Neural cell (in vitro differentiated cells): ENCODE measurements at regions not wholly inside any gene's neighbourhood (a gene's known extent, or its start where the extent isn't known, plus 50 kb on each side); places are given as distances from the start of the nearest gene placed in this dataset.

Experiments
- EZH2 ChIP-seq: fragments of 200-600, 300-800 bp; shearing (Covaris generic), sonication (generic); IDR thresholded peaks from 2 replicates; pipeline ENCODE4 v1.6.1; 2014; ENCODE audit warnings: antibody characterized with exemption, low read length, borderline replicate concordance, mild to moderate bottlenecking; ENCODE audit not compliant: insufficient read depth, poor library complexity, severe bottlenecking
- RAD21 ChIP-seq: fragments of 450-650 bp; conservative IDR thresholded peaks from 2 replicates; pipeline ENCODE4 v1.6.1; 2014; ENCODE audit warnings: antibody characterized with exemption, mild to moderate bottlenecking, moderate library complexity
- SMC3 ChIP-seq: fragments of 450-650 bp; conservative IDR thresholded peaks from 2 replicates; pipeline ENCODE4 v1.6.1; 2014; ENCODE audit warnings: antibody characterized with exemption, mild to moderate bottlenecking, moderate library complexity; ENCODE audit not compliant: poor library complexity
- TF ChIP-seq, protein P1 (sequence below): fragments of 450-650 bp; IDR thresholded peaks from 2 replicates; pipeline ENCODE4 v1.5.1; 2014; ENCODE audit warnings: antibody characterized with exemption, mild to moderate bottlenecking, moderate library complexity; ENCODE audit not compliant: poor library complexity, severe bottlenecking
- TF ChIP-seq, protein P2 (sequence below): IDR thresholded peaks from 2 replicates; pipeline ENCODE4 v1.6.1; 2012; ENCODE audit warnings: borderline replicate concordance

DNA sequence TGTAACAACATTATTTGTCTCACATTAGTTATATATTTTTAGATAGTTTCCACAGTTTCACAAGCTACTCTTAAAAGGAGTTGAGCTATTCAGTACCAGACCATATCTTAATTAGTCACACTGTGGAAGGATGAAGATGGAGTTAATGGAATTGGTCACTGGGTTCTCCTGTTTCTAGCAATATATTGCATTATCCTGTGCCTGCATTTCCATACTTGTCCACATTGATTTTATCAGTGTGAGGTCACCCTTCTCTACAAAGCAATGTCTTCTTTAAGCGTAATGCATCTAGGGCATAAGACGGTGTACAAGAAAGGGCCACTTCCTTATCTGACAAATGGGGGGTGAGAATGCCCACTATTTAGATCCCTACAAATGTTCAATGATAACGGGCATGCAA lies 216.8 kb upstream of the TANK start:
- no peak for TF ChIP-seq SMC3
- TF ChIP-seq, protein P1, sequence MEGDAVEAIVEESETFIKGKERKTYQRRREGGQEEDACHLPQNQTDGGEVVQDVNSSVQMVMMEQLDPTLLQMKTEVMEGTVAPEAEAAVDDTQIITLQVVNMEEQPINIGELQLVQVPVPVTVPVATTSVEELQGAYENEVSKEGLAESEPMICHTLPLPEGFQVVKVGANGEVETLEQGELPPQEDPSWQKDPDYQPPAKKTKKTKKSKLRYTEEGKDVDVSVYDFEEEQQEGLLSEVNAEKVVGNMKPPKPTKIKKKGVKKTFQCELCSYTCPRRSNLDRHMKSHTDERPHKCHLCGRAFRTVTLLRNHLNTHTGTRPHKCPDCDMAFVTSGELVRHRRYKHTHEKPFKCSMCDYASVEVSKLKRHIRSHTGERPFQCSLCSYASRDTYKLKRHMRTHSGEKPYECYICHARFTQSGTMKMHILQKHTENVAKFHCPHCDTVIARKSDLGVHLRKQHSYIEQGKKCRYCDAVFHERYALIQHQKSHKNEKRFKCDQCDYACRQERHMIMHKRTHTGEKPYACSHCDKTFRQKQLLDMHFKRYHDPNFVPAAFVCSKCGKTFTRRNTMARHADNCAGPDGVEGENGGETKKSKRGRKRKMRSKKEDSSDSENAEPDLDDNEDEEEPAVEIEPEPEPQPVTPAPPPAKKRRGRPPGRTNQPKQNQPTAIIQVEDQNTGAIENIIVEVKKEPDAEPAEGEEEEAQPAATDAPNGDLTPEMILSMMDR, result no peak
- no peak for TF ChIP-seq EZH2
- TF ChIP-seq RAD21, result no peak
- TF ChIP-seq, protein P2, sequence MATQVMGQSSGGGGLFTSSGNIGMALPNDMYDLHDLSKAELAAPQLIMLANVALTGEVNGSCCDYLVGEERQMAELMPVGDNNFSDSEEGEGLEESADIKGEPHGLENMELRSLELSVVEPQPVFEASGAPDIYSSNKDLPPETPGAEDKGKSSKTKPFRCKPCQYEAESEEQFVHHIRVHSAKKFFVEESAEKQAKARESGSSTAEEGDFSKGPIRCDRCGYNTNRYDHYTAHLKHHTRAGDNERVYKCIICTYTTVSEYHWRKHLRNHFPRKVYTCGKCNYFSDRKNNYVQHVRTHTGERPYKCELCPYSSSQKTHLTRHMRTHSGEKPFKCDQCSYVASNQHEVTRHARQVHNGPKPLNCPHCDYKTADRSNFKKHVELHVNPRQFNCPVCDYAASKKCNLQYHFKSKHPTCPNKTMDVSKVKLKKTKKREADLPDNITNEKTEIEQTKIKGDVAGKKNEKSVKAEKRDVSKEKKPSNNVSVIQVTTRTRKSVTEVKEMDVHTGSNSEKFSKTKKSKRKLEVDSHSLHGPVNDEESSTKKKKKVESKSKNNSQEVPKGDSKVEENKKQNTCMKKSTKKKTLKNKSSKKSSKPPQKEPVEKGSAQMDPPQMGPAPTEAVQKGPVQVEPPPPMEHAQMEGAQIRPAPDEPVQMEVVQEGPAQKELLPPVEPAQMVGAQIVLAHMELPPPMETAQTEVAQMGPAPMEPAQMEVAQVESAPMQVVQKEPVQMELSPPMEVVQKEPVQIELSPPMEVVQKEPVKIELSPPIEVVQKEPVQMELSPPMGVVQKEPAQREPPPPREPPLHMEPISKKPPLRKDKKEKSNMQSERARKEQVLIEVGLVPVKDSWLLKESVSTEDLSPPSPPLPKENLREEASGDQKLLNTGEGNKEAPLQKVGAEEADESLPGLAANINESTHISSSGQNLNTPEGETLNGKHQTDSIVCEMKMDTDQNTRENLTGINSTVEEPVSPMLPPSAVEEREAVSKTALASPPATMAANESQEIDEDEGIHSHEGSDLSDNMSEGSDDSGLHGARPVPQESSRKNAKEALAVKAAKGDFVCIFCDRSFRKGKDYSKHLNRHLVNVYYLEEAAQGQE, result no peak
